Neuronal stem cell (in vitro differentiated cells): ENCODE measurements at regions not wholly inside any gene's neighbourhood (a gene's known extent, or its start where the extent isn't known, plus 50 kb on each side); places are given as distances from the start of the nearest gene placed in this dataset.

Experiments used
- DNase-seq: peaks from one replicate; pipeline ENCODE4 v3.0.0-alpha.2; 2013; ENCODE audit warnings: low spot score
- H2AFZ ChIP-seq: one replicate; pipeline ENCODE4 v1.6.1; 2013; ENCODE audit warnings: mild to moderate bottlenecking, low read length, inconsistent platforms
- H2AK5ac ChIP-seq: 2 replicates; pipeline ENCODE4 v1.6.1; 2013; ENCODE audit warnings: low read depth, mild to moderate bottlenecking, inconsistent platforms, low read length, moderate library complexity, mixed read lengths
- H2BK120ac ChIP-seq: 2 replicates; pipeline ENCODE4 v1.6.1; 2013; ENCODE audit warnings: low read depth, mild to moderate bottlenecking, inconsistent platforms, low read length, moderate library complexity, mixed read lengths
- H2BK12ac ChIP-seq: one replicate; pipeline ENCODE4 v1.6.1; 2013; ENCODE audit warnings: low read length, inconsistent platforms
- H2BK15ac ChIP-seq: 2 replicates; pipeline ENCODE4 v1.6.1; 2013; ENCODE audit warnings: mild to moderate bottlenecking, low read length, inconsistent platforms, mixed read lengths
- H2BK5ac ChIP-seq: one replicate; pipeline ENCODE4 v1.6.1; 2013; ENCODE audit warnings: inconsistent platforms, mild to moderate bottlenecking, low read length, moderate library complexity
- H3K14ac ChIP-seq: one replicate; pipeline ENCODE4 v1.6.1; 2013; ENCODE audit warnings: low read length, inconsistent platforms
- H3K18ac ChIP-seq: 2 replicates; pipeline ENCODE4 v1.6.1; 2013; ENCODE audit warnings: low read length, inconsistent platforms
- H3K23ac ChIP-seq: 2 replicates; pipeline ENCODE4 v1.6.1; 2013; ENCODE audit warnings: low read depth, mild to moderate bottlenecking, mixed read lengths, low read length, inconsistent platforms; ENCODE audit not compliant: poor library complexity
- H3K27ac ChIP-seq: replicated peaks from 3 replicates; pipeline ENCODE4 v1.5.1; 2013; ENCODE audit warnings: low read length, inconsistent platforms
- H3K27me3 ChIP-seq, 3 experiments: 2 replicates each; pipeline ENCODE4 v1.6.1; 2013; ENCODE audit warnings: low read length in 3 of 3, mild to moderate bottlenecking in 2 of 3, inconsistent platforms in 1 of 3, low read depth in 1 of 3, mixed read lengths in 1 of 3, moderate library complexity in 1 of 3; ENCODE audit not compliant: control insufficient read depth in 3 of 3, insufficient read depth in 3 of 3
- H3K36me3 ChIP-seq, 2 donors: replicated peaks in 1 of 2; 2 replicates each; pipeline ENCODE4 v1.6.1; 2013; ENCODE audit warnings: low read length in 2 of 2; ENCODE audit not compliant: control insufficient read depth in 2 of 2, insufficient read depth in 2 of 2
- H3K4ac ChIP-seq: 2 replicates; pipeline ENCODE4 v1.6.1; 2013; ENCODE audit warnings: inconsistent platforms, mild to moderate bottlenecking, low read length, moderate library complexity
- H3K4me1 ChIP-seq, 2 donors: 1 replicate in 1 of 2; 2 replicates in 1 of 2; pipeline ENCODE4 v1.6.1; 2013; ENCODE audit warnings: low read length in 2 of 2, low read depth in 1 of 2; ENCODE audit not compliant: control insufficient read depth in 2 of 2, insufficient read depth in 1 of 2
- H3K4me2 ChIP-seq: one replicate; pipeline ENCODE4 v1.6.1; 2013; ENCODE audit warnings: mild to moderate bottlenecking, low read length, inconsistent platforms; ENCODE audit not compliant: insufficient read depth, poor library complexity, severe bottlenecking
- H3K4me3 ChIP-seq, 2 donors: 2 replicates each; pipeline ENCODE4 v1.5.1; 2013; ENCODE audit warnings: low read length in 2 of 2, mild to moderate bottlenecking in 2 of 2, inconsistent platforms in 1 of 2, moderate library complexity in 1 of 2
- H3K79me1 ChIP-seq: one replicate; pipeline ENCODE4 v1.6.1; 2013; ENCODE audit warnings: low read depth, mild to moderate bottlenecking, inconsistent platforms, low read length, moderate library complexity
- H3K9ac ChIP-seq: one replicate; pipeline ENCODE4 v1.6.1; 2013; ENCODE audit warnings: mild to moderate bottlenecking, low read depth, low read length, inconsistent platforms; ENCODE audit not compliant: poor library complexity
- H3K9me3 ChIP-seq, 2 donors: replicated peaks in 1 of 2; 2 replicates each; pipeline versions ENCODE3 to v1.6.1; 2013; ENCODE audit warnings: low read length in 2 of 2, mild to moderate bottlenecking in 2 of 2, inconsistent platforms in 1 of 2, low read depth in 1 of 2, mixed read lengths in 1 of 2, moderate library complexity in 1 of 2; ENCODE audit not compliant: control insufficient read depth in 2 of 2, insufficient read depth in 1 of 2
- H4K8ac ChIP-seq: one replicate; pipeline ENCODE4 v1.6.1; 2013; ENCODE audit warnings: low read depth, mild to moderate bottlenecking, inconsistent platforms, low read length, moderate library complexity
- H4K91ac ChIP-seq: one replicate; pipeline ENCODE4 v1.6.1; 2013; ENCODE audit warnings: low read length, low read depth, mild to moderate bottlenecking, inconsistent platforms; ENCODE audit not compliant: poor library complexity
- WGBS, 2 donors: extraction: QIAGEN DNeasy Blood & Tissue Kit; methylation state at CpG; one replicate each; pipeline ENCODE4 v1.1.7; 2013; ENCODE audit warnings: missing lambda C conversion rate in 2 of 2, mixed read lengths in 1 of 2; ENCODE audit not compliant: insufficient read length in 2 of 2, insufficient replicate concordance in 1 of 2; ENCODE audit errors: extremely low coverage in 2 of 2; 5-methylcytosine and 5-hydroxymethylcytosine counted together

DNA sequence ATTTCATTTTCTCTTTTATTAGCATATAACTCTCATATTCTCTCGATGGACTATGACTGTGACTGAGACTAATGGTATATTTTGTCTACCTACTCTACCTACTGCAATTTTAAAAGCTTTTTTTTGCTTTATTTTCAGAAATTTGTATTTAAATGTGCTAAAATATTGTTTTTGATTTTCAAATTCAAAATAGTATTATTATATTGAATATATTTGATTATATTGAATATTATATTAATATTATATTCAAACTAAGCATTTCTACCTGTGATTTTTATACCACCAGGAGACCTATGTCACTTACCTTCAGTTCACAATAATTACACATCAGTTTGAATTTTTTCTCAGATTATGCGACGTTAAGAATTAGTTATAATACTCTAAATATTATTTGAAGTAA is 700.5 kb upstream of the RGMB start:
- H3K4me2 ChIP-seq, result no peak overlapping the region
- no CpG with 5 or more reads among the region's 3 CpGs for WGBS, 2 donors
- no peak overlapping the region for H3K14ac ChIP-seq
- H3K4ac ChIP-seq, result no peak overlapping the region
- H3K4me3 ChIP-seq, result no peak overlapping the region
- H3K79me1 ChIP-seq, result no peaks in the 10 kb centered on the region
- H3K9me3 ChIP-seq, result no peaks in the 10 kb centered on the region
- DNase-seq, result no peak
- no peaks in the 10 kb centered on the region for H3K36me3 ChIP-seq
- H2BK120ac ChIP-seq, result no peak overlapping the region
- H3K23ac ChIP-seq, result no peak overlapping the region
- no peak overlapping the region for H2AK5ac ChIP-seq
- H3K9ac ChIP-seq, result no peak overlapping the region
- H3K18ac ChIP-seq, result no peak overlapping the region
- no peak overlapping the region for H4K8ac ChIP-seq
- H2BK12ac ChIP-seq, result no peak overlapping the region
- no peak overlapping the region for H2BK5ac ChIP-seq
- no peaks in the 10 kb centered on the region for H3K4me1 ChIP-seq
- no peak overlapping the region for H3K27ac ChIP-seq
- H2AFZ ChIP-seq, result no peak overlapping the region
- H3K27me3 ChIP-seq, result no peaks in the 10 kb centered on the region
- no peak overlapping the region for H4K91ac ChIP-seq
- H2BK15ac ChIP-seq, result no peak overlapping the region

DNA sequence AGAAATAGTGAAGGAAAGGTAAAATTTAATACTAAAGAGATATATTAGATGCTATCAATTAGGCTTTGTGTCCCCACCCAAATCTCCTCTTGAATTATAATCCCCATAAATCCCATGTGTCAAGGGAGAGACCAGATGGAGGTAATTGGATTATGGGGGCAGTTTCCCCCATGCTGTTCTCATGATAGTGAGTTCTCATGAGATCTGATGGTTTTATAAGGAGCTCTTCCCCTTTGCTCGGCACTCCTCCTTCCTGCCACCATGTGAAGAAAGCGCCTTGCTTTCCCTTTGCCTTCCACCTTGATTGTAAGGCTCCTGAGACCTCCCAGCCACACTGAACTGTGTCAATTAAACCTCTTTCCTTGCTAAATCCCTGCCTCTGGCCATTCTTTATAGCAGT is 697.0 kb upstream of the RGMB start:
- H2BK5ac ChIP-seq, result no peak overlapping the region
- no peak overlapping the region for H2BK12ac ChIP-seq
- no peak overlapping the region for H3K4me2 ChIP-seq
- H2BK120ac ChIP-seq, result no peak overlapping the region
- H3K18ac ChIP-seq, result no peak overlapping the region
- no peaks in the 10 kb centered on the region for H3K36me3 ChIP-seq
- H3K9me3 ChIP-seq, result no peaks in the 10 kb centered on the region
- no peak overlapping the region for H2AK5ac ChIP-seq
- H2AFZ ChIP-seq, result no peak overlapping the region
- no peak overlapping the region for H3K9ac ChIP-seq
- H3K27ac ChIP-seq, result no peak overlapping the region
- no CpG with 5 or more reads among the region's 2 CpGs for WGBS, 2 donors
- H3K79me1 ChIP-seq, result no peaks in the 10 kb centered on the region
- no peak overlapping the region for H3K4me3 ChIP-seq
- H3K14ac ChIP-seq, result no peak overlapping the region
- no peaks in the 10 kb centered on the region for H3K27me3 ChIP-seq
- H4K8ac ChIP-seq, result no peak overlapping the region
- no peak overlapping the region for H2BK15ac ChIP-seq
- H3K4ac ChIP-seq, result no peak overlapping the region
- no peak for DNase-seq
- H3K4me1 ChIP-seq, result no peaks in the 10 kb centered on the region
- H3K23ac ChIP-seq, result no peak overlapping the region
- no peak overlapping the region for H4K91ac ChIP-seq

DNA sequence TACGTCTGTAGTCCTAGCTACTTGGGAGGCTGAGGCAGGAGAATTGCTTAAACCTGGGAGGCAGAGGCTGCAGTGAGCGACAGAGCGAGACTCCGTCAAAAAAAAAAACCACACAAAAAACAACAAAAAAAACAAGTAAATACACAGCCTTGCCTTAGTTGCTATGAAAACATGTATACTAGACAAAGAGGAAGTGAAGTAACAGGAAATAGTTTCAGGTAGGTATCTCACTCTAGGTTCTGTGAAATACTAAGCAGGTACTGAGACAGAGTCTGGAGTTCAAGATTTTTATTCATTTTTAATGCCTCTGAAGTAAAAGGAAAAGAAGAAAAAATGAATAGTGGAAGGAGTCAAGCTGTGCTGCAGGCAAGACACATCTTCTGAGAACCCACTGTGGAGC is 687.9 kb upstream of the RGMB start:
- Histone ChIP-seq H2AK5ac (no peak overlapping the region), H4K91ac (no peak overlapping the region), H3K27me3 (no peaks in the 10 kb centered on the region), H3K4me2 (no peak overlapping the region), H3K79me1 (no peaks in the 10 kb centered on the region), H4K8ac (no peak overlapping the region), H3K4me1 (no peaks in the 10 kb centered on the region), H3K9ac (no peak overlapping the region), H3K4me3 (no peak overlapping the region), H3K14ac (no peak overlapping the region), H3K27ac (no peak overlapping the region), H2BK15ac (no peak overlapping the region), H3K18ac (no peak overlapping the region), H3K23ac (no peak overlapping the region), H3K9me3 (peaks cover 0 to 2% of the 10 kb centered on the region in 2 donors), H3K36me3 (no peaks in the 10 kb centered on the region), H3K4ac (no peak overlapping the region), H2AFZ (no peak overlapping the region), H2BK12ac (no peak overlapping the region), H2BK120ac (no peak overlapping the region), H2BK5ac (no peak overlapping the region)
- no peak for DNase-seq
- WGBS, 2 donors, result no CpG with 5 or more reads among the region's 4 CpGs

DNA sequence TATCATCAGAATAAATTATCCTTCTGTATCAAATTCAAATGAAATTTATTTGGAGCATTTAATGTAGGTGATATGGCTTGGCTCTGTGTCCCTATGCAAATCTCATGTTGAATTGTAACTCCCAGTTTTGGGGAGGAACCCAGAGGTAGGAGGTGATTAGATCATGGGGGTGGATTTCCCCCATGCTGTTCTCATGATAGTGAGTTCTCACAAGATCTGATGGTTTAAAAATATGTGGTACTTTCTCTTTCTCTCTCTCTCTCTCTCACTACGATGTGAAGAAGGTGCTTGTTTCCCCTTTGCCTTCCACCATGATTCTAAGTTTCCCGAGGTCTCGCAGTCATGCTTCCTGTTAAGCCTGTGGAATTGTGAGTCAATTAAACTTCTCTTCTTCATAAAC is 678.4 kb upstream of the RGMB start:
- Histone ChIP-seq H3K79me1 (no peaks in the 10 kb centered on the region), H2BK15ac (no peak overlapping the region), H3K27me3 (no peaks in the 10 kb centered on the region), H4K8ac (no peak overlapping the region), H3K27ac (no peak overlapping the region), H2AK5ac (no peak overlapping the region), H2AFZ (no peak overlapping the region), H2BK5ac (no peak overlapping the region), H2BK120ac (no peak overlapping the region), H3K4me3 (no peak overlapping the region), H4K91ac (no peak overlapping the region), H2BK12ac (no peak overlapping the region), H3K4ac (no peak overlapping the region), H3K18ac (no peak overlapping the region), H3K9me3 (no peaks in the 10 kb centered on the region), H3K23ac (no peak overlapping the region), H3K14ac (no peak overlapping the region), H3K4me1 (no peaks in the 10 kb centered on the region), H3K36me3 (no peaks in the 10 kb centered on the region), H3K9ac (no peak overlapping the region), H3K4me2 (no peak overlapping the region)
- DNase-seq, result no peak
- no CpG with 5 or more reads among the region's 3 CpGs for WGBS, 2 donors
